Uterus (tissue), 2 donors: ENCODE measurements at regions not wholly inside any gene's neighbourhood (a gene's known extent, or its start where the extent isn't known, plus 50 kb on each side); places are given as distances from the start of the nearest gene placed in this dataset.

Source experiments
- POLR2A ChIP-seq, 2 donors: fragments of 450-650 bp; IDR thresholded peaks; one replicate each; pipeline ENCODE4 v1.6.1; 2016; ENCODE audit warnings: antibody characterized with exemption in 2 of 2, mild to moderate bottlenecking in 1 of 2, moderate library complexity in 1 of 2
- TF ChIP-seq, protein P1 (sequence below), 4 experiments: fragments of 200-600 bp in 2 of 4; fragments of 450-650 bp in 2 of 4; sonication (generic) in 2 of 4; IDR thresholded peaks; one replicate each; pipeline ENCODE4 v1.5.1; 2016 to 2019; ENCODE audit warnings: antibody characterized with exemption in 4 of 4, mild to moderate bottlenecking in 2 of 4, moderate library complexity in 1 of 4

- no peak for TF ChIP-seq POLR2A (IDR thresholded peaks at IDR 0.05)
- TF ChIP-seq, protein P1, sequence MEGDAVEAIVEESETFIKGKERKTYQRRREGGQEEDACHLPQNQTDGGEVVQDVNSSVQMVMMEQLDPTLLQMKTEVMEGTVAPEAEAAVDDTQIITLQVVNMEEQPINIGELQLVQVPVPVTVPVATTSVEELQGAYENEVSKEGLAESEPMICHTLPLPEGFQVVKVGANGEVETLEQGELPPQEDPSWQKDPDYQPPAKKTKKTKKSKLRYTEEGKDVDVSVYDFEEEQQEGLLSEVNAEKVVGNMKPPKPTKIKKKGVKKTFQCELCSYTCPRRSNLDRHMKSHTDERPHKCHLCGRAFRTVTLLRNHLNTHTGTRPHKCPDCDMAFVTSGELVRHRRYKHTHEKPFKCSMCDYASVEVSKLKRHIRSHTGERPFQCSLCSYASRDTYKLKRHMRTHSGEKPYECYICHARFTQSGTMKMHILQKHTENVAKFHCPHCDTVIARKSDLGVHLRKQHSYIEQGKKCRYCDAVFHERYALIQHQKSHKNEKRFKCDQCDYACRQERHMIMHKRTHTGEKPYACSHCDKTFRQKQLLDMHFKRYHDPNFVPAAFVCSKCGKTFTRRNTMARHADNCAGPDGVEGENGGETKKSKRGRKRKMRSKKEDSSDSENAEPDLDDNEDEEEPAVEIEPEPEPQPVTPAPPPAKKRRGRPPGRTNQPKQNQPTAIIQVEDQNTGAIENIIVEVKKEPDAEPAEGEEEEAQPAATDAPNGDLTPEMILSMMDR (IDR thresholded peaks at IDR 0.05) = no peak
Measured at GRCh38 chrX:23592741-23593140, 74.6 kb upstream of the PRDX4 start.
